Right atrium auricular region (tissue), 2 donors: ENCODE measurements at regions not wholly inside any gene's neighbourhood (a gene's known extent, or its start where the extent isn't known, plus 50 kb on each side); places are given as distances from the start of the nearest gene placed in this dataset.

Experiments
- DNase-seq: peaks from one replicate; pipeline ENCODE4 v3.0.0-alpha.2; 2019; ENCODE audit warnings: low spot score
- H3K27ac ChIP-seq, 2 donors: fragments of 200-600 bp; sonication (generic); 1 replicate in 1 of 2; 2 replicates in 1 of 2; pipeline ENCODE4 v1.5.1; 2016 to 2019
- H3K27me3 ChIP-seq, 2 donors: fragments of 200-600 bp; sonication (generic); one replicate each; pipeline versions ENCODE4 v1.5.1 to v1.6.0; 2017 to 2019
- H3K36me3 ChIP-seq: fragments of 200-600 bp; sonication (generic); one replicate; pipeline ENCODE4 v1.5.1; 2016
- H3K4me1 ChIP-seq, 2 donors: fragments of 200-600 bp; sonication (generic); one replicate each; pipeline versions ENCODE4 v1.5.1 to v1.6.0; 2017 to 2019
- H3K4me3 ChIP-seq, 2 donors: fragments of 200-600 bp; sonication (generic); 1 replicate in 1 of 2; 2 replicates in 1 of 2; pipeline ENCODE4 v1.5.1; 2017 to 2019; ENCODE audit warnings: mild to moderate bottlenecking in 1 of 2, moderate library complexity in 1 of 2
- H3K9me3 ChIP-seq, 2 donors: fragments of 200-600 bp; sonication (generic); one replicate each; pipeline ENCODE4 v1.5.1; 2019
- TF ChIP-seq, protein P1 (sequence below), 2 donors: fragments of 200-600 bp; sonication (generic); IDR thresholded peaks; one replicate each; pipeline ENCODE4 v1.5.1; 2019; ENCODE audit warnings: antibody characterized with exemption in 2 of 2

DNA sequence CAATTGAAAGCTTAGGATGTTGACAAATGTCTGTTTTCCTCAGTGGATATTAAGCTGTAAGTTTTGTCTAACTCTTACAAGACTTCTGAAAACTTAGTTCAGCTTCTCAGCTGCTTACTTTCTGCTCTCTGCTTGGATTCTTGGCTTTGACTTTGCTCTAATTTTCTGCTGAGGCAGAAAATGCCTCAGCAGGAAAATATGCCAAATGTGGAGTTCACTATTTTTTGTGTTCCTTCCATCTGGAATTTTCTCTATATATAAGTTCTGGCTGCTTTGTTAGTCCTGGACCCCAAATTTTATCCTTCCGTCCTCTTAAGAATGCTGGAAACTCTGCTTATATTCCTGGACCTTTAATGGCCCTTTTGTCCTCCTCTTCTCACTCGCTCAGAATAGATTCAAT, 352.6 kb upstream of the NWD2 start:
- no peaks in the 10 kb centered on the region for H3K27me3 ChIP-seq
- no peaks in the 10 kb centered on the region for H3K9me3 ChIP-seq
- no peaks in the 10 kb centered on the region for H3K36me3 ChIP-seq
- TF ChIP-seq, protein P1, sequence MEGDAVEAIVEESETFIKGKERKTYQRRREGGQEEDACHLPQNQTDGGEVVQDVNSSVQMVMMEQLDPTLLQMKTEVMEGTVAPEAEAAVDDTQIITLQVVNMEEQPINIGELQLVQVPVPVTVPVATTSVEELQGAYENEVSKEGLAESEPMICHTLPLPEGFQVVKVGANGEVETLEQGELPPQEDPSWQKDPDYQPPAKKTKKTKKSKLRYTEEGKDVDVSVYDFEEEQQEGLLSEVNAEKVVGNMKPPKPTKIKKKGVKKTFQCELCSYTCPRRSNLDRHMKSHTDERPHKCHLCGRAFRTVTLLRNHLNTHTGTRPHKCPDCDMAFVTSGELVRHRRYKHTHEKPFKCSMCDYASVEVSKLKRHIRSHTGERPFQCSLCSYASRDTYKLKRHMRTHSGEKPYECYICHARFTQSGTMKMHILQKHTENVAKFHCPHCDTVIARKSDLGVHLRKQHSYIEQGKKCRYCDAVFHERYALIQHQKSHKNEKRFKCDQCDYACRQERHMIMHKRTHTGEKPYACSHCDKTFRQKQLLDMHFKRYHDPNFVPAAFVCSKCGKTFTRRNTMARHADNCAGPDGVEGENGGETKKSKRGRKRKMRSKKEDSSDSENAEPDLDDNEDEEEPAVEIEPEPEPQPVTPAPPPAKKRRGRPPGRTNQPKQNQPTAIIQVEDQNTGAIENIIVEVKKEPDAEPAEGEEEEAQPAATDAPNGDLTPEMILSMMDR (IDR thresholded peaks at IDR 0.05), result no peak
- H3K4me1 ChIP-seq, result no peaks in the 10 kb centered on the region
- no peak overlapping the region for H3K27ac ChIP-seq
- DNase-seq, result no peak
- no peak overlapping the region for H3K4me3 ChIP-seq

DNA sequence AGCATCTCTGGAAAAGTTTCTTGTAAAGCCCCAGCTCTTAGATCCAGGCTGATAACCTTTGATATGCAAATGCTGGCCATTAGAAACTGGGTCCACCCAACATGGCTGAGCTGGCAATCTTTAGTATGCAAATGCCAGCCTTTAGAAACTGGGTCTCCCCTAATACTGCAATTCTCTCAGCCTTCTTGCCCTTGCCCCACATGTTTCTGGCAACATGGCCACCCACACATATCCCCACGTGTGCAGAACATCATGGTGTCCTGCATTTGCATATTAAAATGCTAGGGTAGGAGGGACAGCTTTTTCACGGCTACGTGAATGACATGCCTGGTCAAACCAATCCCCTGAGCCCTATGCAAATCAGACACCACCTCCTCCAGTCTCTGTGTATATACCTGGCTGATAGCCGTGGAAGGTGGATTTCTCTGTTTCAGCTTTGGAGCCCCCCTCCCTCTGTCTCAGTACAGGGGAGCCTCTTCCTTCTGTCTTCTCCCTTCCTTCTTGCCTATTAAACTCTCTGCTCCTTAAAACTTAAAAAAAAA, 344.0 kb upstream of the NWD2 start:
- DNase-seq, result no peak
- H3K4me1 ChIP-seq, result no peaks in the 10 kb centered on the region
- H3K9me3 ChIP-seq, result no peaks in the 10 kb centered on the region
- H3K27me3 ChIP-seq, result no peaks in the 10 kb centered on the region
- H3K36me3 ChIP-seq, result no peaks in the 10 kb centered on the region
- no peak overlapping the region for H3K4me3 ChIP-seq
- H3K27ac ChIP-seq, result no peak overlapping the region
- TF ChIP-seq, protein P1 (IDR thresholded peaks at IDR 0.05), result no peak

DNA sequence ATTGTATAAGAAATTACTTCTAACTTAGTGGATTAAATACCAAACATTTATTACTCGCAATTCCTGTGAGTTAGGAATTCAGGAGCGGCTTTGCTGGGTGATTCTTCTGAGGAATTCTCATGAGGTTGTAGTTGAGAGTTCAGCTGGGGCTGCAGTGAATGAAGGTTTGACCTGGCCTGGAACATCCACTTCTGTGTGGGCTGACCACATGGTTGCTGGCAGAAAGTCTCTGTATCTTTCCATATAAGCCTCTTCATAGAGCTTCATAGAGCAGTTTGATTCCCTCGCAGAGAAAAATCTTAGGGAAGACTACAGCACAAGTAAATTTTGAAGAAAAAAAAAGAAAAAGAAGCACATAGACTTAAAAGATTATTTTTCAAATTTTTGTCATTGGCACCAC, 339.7 kb upstream of the NWD2 start:
- no peak for DNase-seq
- no peaks in the 10 kb centered on the region for H3K4me1 ChIP-seq
- no peaks in the 10 kb centered on the region for H3K9me3 ChIP-seq
- no peaks in the 10 kb centered on the region for H3K27me3 ChIP-seq
- H3K27ac ChIP-seq, result no peak overlapping the region
- no peaks in the 10 kb centered on the region for H3K36me3 ChIP-seq
- no peak overlapping the region for H3K4me3 ChIP-seq
- TF ChIP-seq, protein P1 (IDR thresholded peaks at IDR 0.05), result no peak

DNA sequence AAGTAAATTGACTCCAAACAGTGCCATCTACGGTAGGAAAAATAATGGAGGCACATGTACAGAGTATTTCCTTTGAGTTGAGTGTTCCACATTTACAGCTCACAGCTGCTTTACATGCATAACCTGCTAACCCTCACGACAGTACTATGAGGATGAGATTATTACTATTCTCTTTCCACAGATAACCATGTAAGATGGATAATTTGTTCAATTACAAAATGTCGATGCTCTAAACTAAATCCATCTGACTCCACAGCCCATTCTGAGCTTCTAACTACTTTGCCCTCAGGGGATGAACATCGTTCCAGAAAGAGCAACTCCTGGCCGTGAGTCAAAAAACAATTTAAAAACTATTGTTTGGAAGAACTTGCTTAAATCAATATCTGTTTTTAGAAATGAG, 330.4 kb upstream of the NWD2 start:
- Histone ChIP-seq H3K36me3 (no peaks in the 10 kb centered on the region), H3K4me3 (no peak overlapping the region), H3K9me3 (no peaks in the 10 kb centered on the region), H3K4me1 (no peaks in the 10 kb centered on the region), H3K27ac (no peak overlapping the region), H3K27me3 (no peaks in the 10 kb centered on the region)
- TF ChIP-seq, protein P1 (IDR thresholded peaks at IDR 0.05), result no peak
- no peak for DNase-seq

DNA sequence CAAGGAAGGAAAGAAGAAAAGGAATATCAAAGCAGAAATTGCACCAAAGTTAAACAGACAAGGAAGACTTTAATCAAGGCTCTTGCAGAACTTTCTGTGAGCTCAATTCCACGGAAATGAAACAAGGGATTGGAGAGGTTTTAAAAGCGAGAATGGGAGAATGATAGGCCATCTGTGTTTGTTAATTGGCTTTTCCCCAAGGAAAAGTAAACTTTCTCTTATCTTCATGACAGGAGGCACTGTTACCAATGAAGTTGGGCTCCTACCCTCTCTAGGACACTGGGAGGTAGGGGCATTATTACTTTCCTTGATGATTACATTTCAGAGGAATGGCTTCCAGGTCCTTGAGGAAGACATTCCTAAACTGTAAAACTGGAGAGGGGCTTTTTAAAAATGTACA, 328.8 kb upstream of the NWD2 start:
- DNase-seq, result no peak
- Histone ChIP-seq H3K27ac (no peak overlapping the region), H3K36me3 (no peaks in the 10 kb centered on the region), H3K27me3 (no peaks in the 10 kb centered on the region), H3K9me3 (no peaks in the 10 kb centered on the region), H3K4me1 (no peaks in the 10 kb centered on the region), H3K4me3 (no peak overlapping the region)
- TF ChIP-seq, protein P1 (IDR thresholded peaks at IDR 0.05), result no peak

DNA sequence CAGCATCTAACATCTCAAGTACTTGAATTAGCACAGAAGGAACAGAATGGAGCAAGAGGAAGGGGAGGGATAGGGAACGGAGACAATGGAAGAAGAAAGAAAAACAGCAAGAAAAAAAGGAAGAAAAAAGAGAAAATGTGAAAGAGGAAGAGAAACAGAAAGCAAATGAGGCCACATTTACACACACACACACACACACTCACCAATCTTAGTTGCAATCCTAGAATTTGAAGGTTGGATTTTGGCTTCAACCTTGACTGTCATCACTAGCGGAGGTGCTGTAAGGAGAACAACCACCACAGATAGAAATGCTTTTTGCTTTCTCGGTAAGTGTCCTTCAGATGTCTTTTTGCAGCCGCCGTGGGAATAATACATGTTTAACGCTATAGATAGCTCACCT, 327.1 kb upstream of the NWD2 start:
- Histone ChIP-seq H3K4me1 (no peaks in the 10 kb centered on the region), H3K9me3 (no peaks in the 10 kb centered on the region), H3K36me3 (no peaks in the 10 kb centered on the region), H3K4me3 (no peak overlapping the region), H3K27me3 (no peaks in the 10 kb centered on the region), H3K27ac (no peak overlapping the region)
- TF ChIP-seq, protein P1 (IDR thresholded peaks at IDR 0.05), result no peak
- no peak for DNase-seq
